IPS DF 4.7 (cell line): ENCODE measurements at regions not wholly inside any gene's neighbourhood (a gene's known extent, or its start where the extent isn't known, plus 50 kb on each side); places are given as distances from the start of the nearest gene placed in this dataset.

Experiments
- DNase-seq: peaks from one replicate; pipeline ENCODE4 v3.0.0-alpha.2; 2013; ENCODE audit warnings: low spot score; ENCODE audit errors: extremely low read depth

DNA sequence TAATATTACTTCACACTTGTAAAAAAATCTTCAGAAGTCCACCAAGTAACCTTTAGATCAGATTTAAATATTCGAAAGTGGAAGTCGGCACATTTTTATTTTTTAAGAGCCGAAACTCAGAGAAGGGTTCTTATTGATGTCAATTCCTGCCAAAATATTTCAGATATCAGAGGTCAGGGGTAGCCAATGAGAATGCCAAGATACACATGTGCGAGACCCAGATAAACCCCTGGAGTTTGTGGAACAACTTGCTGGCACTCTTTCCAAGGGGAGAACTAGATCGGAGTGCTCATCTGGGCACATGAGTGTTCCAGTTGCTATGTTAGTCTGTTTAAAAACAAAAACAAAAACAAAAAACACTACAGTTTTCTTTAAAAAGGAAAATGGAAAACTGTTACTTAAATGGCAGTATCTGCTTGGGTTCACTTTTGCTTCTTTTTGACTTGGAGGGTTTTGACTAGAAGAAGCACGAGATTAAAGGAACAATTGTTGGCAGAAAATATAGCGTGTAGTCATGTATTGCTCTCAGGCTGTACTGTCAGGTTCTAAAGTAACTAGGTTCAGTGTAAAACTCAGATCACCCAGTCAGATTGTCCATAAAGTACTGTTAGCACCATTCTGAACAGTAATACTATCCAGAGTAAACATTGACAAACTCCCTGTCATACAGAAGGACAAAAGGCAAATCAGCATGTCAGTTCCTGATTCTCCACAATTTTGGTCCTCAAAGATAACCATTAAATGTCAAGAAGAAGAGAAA, 188.0 kb upstream of the PACRGL start:
- DNase-seq = no peak

DNA sequence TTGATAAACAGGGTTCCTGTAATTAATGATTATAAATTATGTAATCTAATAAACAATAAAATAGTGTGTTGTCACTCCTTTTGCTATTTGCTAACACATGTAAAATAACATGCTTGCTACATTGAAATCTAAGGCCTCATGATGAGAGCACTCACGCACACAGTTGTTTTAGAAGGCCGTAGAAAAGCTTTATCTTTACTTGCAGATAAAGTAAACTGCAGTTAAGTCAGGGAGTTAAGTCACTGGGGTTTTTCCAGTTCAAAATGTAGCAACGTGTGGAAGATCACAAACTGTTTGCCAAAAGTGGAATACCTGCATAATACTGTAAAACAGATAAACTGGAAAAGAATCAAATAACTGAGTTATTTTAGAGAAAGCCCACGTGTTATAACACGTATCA, 187.3 kb upstream of the PACRGL start:
- DNase-seq = no peak

DNA sequence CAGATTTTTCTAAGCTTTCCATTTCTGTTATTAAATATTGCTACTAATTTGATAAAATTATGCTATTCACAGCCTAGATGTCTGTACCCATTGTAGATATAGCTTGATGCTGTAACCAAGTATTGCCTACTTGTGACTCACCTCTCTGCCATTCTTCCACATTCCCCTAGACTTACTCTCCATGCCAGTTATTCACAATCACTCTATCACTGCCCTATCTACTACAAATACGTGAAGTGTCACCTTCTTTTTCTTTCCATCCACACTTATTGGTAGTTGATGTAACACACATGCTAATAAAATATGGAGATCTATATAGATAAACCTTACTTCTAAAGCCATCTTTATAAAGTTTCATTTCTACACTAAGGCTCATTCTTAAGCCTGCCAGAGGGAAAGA, 179.4 kb upstream of the PACRGL start:
- DNase-seq = no peak

DNA sequence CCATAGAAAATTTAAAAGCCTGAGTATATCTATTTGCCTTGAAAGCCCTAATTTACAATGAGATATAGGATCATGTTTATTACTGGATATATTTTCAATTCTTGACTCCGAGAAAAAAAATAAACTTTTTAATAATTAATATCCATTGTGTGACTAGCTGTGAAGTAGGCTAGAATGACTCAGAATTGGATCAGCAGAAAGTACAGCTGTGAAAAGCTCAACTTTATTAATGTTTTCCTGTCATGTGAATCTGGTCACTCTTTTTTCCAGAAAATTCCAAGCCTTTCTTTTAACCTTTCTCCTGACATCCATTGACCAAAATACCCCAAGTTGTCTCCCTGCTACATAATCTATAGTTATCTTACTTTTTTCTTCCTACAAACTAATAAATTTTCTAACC, 171.8 kb upstream of the PACRGL start:
- no peak for DNase-seq

DNA sequence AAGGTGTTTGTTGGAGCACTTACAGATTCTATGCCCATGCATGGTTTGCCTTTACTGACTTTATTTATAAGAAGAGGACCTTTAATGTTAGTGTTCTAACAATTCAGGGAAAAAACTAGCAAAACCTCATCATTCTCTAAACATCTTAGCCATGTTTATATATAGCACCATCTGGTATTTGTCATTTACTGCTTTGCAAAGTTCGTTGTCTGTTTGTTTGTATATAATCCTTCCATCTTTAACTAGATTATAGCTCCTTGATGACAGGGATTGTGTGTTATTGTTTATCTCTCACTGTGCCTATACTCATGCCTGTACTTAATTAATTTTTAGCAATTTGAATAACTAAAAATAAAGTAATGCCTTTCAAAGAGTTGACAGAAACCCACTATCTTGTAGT, 170.6 kb upstream of the PACRGL start:
- DNase-seq = no peak

DNA sequence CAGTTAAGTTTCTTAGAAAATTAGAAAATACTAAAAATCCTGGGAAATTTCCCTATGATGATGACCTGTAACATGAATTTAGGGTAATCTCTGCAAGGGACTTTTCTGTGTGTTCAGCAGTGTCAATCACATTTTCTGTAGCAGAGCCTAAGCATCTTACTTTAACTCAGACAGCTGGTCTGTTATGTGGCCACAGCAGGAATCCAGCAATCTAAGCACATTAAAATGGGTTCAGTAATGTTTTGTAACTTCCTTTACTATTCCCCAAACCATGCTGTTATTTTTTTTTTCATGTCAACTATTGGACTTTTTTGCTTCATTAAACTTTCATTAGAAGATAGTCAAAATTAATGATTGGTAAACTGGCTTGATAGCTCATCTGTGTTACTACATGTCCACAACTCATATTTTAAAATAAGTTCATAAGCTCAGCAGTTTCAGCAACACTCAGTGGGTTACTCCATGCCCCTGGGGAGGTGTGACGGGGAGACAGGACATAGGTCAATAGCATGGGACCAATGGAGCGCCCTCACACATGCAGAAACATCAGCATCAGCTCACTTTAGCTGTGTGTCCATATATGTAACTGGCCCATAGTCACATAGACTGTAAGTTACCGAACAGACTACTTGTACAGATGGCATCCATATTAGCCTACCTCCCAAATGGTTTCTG, 168.0 kb upstream of the PACRGL start:
- no peak for DNase-seq

DNA sequence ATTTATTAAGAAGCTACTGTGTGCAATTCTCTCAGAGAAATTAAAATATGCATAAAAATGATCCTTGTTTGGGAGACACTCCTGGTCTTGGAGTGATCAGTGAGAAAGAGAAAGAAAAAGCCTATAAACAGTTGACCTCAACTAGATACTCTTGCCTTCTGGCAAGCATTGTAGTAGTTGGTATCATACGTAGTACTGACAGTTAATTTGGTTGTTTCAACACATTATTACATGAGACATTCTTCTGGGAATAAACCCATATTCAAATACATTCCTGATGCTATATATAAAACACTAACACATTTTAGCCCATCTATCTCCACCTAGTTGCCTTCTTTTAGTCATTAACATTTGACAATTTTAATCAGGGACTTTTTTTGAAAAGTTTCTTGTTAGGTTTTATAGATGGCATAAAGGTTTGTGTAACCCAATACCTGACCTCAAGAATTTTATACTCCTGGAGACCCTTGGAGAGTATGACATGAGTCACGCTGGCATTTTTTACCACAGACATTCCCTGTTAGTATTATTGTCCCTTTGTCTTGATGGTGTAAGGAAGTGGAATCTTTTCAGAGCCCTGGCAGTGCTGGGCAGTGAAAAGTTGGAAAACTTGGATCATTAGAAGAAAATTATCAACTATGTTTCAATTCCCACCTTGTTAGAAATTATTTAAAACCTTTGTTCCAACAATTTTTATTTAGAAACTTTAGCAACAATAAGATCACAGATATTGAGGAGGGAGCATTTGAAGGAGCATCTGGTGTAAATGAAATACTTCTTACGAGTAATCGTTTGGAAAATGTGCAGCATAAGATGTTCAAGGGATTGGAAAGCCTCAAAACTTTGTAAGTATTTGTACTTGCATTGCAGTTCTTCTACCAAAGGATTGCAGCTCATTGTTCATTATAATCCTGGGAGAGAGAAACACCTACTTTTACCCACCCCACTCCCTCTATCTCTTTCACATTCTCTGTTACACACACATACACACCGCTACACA, 167.1 kb upstream of the PACRGL start:
- DNase-seq = no peak

DNA sequence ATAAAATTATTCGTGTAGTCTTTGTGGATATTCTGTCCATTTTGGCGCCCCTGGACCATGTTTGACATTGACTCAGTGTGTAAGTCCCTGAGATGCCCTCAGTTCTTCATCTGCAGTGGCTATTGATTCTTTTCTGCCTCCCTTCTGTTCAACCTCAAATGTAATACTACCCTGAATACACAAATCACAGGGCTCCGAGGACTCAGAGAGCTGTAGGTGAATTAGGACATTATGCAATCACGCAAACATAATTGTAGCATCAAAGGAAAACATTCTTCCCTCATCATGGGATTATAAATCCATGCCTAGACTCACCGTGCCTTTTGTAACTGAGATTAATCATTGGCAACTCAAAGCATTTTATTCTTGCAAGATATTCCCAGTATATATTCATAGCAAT, 161.4 kb upstream of the PACRGL start:
- DNase-seq = no peak

DNA sequence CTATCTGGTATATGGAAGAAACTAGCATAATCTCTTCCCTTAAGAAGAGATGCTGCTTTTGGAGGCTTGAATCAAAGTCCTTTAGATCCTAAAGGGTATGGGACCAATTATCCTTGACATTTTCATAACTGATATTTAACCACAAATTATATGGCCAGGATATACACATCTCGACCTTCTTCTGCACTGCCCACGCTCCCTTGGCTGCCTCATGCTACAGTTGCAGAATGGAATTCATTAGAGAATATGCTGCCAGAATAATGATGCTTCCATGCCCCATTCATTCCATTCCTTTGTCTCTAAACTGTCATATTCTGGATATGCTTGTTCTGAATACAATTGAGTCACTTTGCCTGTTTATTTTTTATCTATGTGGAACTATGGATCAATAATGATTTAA, 157.1 kb upstream of the PACRGL start:
- DNase-seq = no peak

DNA sequence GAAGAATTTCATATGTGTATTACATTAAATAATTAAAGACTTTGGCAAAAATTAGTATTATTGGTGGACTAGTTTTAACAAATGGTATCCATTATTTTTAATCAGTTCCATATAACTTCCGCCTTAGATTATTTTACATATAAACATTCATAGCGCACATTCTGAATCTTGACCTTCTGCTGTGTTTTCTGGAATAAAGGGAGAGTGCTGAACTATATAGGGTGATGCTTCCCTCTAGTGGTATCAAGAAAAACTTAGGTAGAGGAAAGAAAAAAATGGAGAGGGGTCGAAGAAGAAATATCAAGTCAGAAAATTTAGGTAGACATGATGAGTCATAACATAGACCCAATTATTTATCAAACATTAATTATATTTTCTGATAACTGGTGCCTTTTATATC, 155.6 kb upstream of the PACRGL start:
- no peak for DNase-seq

DNA sequence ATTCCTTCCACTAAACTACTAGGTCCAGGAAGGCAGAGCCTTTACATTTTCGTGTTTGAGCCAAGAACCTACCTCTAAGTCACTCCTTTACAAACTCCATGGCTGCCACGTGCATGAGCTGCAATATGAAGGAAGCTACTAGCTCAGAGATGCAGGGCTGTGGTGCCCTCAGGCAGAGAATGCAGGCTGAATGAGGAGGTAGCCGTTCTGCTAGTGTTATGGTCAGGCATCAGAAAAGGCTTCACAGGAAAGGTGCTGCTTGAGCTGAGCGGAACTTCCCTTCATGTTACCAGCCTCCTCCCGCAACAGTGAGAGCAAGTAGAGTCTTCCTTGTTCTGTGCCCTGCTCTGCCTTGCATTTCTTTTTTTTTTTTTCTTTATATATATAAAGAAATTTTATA, 148.3 kb upstream of the PACRGL start:
- DNase-seq = no peak

DNA sequence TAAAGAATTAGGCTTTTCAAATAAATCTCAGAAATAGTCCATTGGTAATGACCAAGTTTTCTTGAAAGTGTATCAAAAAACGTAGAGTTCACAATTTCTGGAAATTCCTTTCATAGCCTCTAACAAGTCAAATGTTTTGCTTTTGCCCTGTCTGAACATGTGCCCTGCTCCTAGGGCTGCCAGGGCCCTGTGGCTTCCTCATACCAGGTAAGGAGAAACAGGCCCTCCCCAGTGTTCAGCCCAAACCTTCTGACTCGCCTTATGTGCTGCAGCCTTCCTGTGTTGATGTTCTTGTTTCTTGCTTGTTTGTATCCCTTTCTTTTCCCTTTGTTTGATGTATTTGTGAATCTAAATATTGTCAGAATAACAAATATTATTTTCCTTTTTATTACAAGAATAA, 146.1 kb upstream of the PACRGL start:
- no peak for DNase-seq

DNA sequence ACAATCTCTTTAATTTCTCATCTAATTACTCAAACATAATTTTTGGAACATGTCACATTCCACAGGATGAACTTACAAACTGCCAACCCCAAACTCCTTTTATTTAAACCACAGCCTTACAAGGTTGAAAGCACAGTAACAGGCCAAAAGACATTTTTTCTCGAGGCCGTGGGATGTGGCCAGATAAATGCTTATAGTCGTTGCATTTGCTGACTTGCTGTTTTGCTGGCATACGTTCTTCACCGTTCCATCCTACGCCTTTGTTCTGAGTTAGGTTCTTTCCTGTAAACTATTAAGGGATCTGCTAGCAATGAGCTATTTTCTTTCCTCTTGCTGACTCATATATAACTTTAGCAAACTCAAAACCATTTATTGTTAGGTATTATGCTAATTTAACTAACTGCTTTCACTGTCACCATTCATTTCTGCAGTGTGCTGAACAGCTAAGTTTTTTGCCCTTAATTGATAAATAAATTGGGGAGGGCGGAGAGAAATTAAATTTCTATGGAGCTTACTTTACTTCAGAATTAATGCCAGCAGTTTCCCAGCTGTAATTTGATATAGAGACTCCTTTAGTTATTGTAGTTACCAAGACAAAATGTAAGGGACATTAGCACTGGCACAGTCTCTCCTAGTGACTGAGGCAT, 135.1 kb upstream of the PACRGL start:
- no peak for DNase-seq

DNA sequence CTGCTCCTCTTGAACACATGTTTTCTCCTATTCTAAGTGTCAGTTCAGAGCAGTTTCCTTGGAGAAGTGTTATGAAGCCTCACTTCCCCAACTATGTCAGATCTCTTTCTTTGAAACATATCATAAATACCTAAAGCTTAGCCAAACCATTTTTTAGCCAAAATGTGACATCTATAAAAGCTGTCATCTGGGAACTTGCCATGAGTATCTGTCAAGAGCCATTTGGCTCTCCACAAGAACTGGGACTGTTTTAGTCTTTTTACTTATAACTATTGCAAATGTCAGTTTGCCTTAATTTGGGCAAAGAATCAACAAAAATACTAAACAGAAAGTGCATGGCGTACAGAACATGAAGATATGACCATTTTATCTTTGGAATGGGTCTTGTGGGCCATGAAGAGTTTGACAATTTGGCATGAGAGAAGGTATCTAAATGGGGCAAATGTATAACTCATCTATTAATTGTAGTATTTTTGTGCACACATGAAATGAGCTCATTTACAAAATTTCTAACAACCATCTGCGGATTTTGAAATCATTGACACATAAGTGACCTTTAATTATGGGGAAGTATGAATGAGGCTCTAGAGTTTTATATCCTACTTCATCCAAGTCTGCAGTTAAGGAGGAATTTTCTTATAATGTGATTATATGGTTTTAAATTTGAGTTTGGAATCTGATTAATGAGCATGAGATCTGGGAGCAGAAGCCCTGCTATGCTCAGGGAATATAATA, 129.1 kb upstream of the PACRGL start:
- no peak for DNase-seq

DNA sequence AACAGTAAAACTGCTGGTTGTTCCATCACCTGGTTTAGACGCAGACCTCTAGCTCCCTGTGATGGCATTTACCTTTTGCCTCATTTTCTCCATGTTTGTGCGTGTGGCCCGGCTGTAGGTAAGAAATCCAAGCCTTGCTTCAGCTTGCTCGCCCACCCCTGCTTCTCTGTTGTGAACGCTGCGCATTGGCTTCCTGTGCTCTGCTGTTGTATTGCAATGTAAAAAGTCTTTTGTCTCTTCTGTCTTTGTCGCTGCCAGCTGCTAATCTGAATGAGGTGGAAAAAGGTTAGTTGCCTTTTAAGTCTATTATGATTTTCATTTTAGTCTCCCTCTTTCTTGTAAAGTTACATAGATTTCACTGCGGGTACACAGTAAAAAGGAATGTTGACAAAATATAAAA, 127.3 kb upstream of the PACRGL start:
- DNase-seq = no peak

DNA sequence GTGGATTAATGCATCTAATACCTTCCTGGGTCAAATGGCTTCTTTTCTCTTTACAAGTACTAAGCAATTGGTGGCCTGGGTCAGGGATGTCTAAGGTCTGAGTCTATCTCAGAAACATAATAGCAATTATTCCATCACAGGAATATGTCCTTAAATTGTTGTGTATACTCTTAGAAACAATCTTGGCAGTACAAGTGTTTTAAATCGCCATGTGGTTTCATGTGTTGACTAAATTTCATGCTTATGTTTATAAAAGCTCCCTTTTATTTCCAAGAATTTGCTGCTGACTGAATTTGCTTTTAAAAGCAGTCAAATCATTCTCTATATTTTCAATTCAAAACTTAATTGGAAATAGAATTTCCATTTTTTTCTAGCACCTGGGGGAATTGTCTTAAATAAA, 125.3 kb upstream of the PACRGL start:
- DNase-seq = no peak

DNA sequence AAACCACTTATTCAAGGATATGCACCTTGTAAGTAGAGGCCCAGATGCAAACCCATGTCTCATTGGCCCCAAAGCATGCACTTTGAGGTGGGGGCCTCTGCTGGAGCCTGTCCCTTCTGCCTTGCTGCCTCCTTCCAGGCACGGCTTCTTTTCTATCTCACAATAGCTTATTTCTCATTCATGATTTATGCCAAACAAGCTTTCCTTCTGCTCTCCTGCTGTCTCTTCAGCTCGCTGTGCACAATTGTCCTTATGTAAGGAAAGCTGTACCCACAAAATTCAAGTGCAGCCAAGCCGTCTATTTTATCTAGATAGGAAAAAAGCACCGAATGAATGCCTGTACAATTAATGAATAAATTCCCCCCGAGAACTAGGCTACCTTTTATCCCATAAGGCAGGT, 124.8 kb upstream of the PACRGL start:
- no peak for DNase-seq

DNA sequence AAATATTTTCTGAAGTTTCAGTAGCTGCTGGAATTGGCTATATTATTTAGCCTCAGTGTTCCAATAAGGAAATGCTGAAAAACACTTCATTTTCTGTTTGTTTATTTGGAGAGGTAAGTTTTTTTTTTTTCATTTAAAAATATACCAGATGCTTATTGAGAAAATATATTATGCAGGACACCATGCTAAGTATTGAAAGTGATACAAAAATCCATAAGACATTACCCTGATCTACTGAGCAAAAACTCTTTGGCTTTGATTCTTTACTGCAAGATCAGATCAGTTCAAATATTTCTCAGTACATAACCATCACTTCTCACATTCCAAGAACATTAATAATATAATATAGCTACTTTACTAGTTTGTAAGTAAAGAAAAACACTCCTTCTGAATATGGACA, 123.4 kb upstream of the PACRGL start:
- no peak for DNase-seq

DNA sequence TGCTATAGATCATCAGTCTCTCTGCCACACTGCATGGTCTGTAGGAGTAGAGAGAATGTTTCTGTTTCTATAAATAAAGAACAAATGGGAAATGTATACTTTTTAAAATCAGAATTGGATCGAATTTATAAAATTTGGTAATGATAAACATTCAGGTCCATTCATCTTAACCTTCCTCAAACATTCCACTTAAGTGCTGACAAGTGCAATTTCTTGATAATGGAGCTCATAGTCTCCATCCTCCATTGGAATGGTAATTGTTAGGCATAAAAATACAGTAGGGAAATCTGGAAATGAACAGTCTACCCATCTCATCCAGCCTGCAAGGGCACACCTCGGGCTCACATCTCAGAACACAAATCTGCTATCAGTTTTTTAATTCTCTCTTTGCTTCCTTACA, 122.6 kb upstream of the PACRGL start:
- DNase-seq = no peak

DNA sequence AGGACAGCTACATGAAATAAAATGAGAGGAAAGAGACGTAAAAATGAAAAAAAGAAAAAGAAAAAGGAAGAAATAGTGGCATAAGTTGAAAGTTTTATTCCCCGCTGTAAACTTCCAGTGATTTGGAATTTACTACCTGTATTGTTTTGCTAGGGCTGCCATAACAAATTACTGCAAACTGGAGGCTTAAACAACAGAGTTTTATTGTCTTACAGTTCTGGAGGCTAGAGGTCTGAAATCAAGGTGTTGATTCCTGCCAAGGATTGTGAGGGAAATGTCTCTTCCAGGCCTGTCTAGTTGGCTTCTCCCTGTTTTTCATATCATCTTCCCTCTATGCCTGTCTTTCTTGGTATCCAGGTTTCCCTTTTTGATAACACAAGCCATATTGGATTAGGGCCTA, 119.4 kb upstream of the PACRGL start:
- no peak for DNase-seq

DNA sequence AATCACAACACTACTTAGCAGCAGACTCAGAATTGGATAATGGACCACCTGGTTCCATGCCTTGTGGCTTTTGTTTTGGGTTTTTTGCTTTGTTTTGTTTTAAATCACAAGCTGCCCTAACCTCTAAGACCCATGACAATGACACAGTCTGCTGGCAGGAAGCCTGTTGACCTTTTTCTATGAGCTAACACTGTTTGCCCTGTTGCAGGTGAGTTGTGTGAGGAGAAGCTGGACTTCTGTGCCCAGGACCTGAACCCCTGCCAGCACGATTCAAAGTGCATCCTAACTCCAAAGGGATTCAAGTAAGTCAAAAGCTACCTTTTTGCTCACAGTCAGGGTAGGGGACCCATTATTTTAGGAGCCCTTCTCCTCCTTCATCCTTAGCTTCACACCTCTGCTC, 110.8 kb upstream of the PACRGL start:
- no peak for DNase-seq
